ENCODE measurements at regions not wholly inside any gene's neighbourhood (a gene's known extent, or its start where the extent isn't known, plus 50 kb on each side); places are given as distances from the start of the nearest gene placed in this dataset.

GRCh38 chr5:11981986-11982385 is 77.7 kb upstream of the CTNND2 start (continued):
- TF ChIP-seq EZH2 (IDR thresholded peaks at IDR 0.05; ENCODE audit: low read depth, low read length, severe bottlenecking) (no peak), TEAD4 (IDR thresholded peaks at IDR 0.05; ENCODE audit: low read depth, low read length) (no peak), GTF2F1 (IDR thresholded peaks at IDR 0.05; ENCODE audit: borderline replicate concordance, low read depth, low read length) (no peak), SP4 (IDR thresholded peaks at IDR 0.05; ENCODE audit: low read length) (no peak), FOSL1 (IDR thresholded peaks at IDR 0.05; ENCODE audit: insufficient read depth, low read depth, low read length) (no peak), ZNF274 (IDR thresholded peaks at IDR 0.05; ENCODE audit: borderline replicate concordance, extremely low read depth, low read length) (no peak)

Data from H1 (cell line).